ENCODE measurements at regions not wholly inside any gene's neighbourhood (a gene's known extent, or its start where the extent isn't known, plus 50 kb on each side); places are given as distances from the start of the nearest gene placed in this dataset.

DNA sequence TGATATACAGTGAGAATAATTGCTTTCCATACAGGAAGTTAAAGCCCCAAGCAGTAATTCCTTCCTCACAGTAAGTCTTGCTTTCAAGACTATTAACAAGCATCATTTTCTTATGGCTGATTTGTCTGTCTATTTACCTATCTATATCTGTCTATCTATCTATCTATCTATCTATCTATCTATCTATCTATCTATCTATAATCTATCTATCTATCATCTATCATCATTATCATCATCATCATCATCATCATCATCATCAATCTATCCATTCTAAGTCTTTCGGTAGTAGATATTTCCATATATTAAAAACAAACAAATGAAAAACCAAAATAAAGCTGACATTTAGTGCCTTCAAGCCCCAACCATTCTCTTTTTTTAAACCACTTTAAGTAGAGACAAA, 224.4 kb upstream of the RXFP2 start:
- ChIA-PET CTCF (no interaction called here), POLR2A (no interaction called here)
- Histone ChIP-seq H3K4me1 (no peaks in the 10 kb centered on the region), H3K9me3 (no peaks in the 10 kb centered on the region), H3K4me3 (no peak overlapping the region), H3K4me2 (no peak overlapping the region), H3K27ac (no peak overlapping the region)
- FAIRE-seq = no peak
- 88% methylated on average over 1 of the region's 1 CpG for WGBS (ENCODE audit: missing lambda C conversion rate)
- ATAC-seq = no peak
- TF ChIP-seq ZNF302 (CRISPR knock-in tag; IDR thresholded peaks at IDR 0.05) (no peak), EHF (CRISPR knock-in tag; IDR thresholded peaks at IDR 0.05) (no peak), NPAS2 (CRISPR knock-in tag; IDR thresholded peaks at IDR 0.05; ENCODE audit: borderline replicate concordance) (no peak), RCOR1 (IDR thresholded peaks at IDR 0.05; ENCODE audit: low read depth, low read length) (no peak), SREBF2 (IDR thresholded peaks at IDR 0.05) (no peak), JUNB (IDR thresholded peaks at IDR 0.05) (no peak), RARB (CRISPR knock-in tag; IDR thresholded peaks at IDR 0.05) (no peak), EHMT2 (IDR thresholded peaks at IDR 0.05; ENCODE audit: low read depth) (no peak), ZC3H11A (IDR thresholded peaks at IDR 0.05) (no peak), JUN (IDR thresholded peaks at IDR 0.05) (no peak), HDAC2 (IDR thresholded peaks at IDR 0.05) (no peak), NFE2L2 (conservative IDR thresholded peaks at IDR 0.05; ENCODE audit: low read length) (no peak)
- TF ChIP-seq, protein P1, sequence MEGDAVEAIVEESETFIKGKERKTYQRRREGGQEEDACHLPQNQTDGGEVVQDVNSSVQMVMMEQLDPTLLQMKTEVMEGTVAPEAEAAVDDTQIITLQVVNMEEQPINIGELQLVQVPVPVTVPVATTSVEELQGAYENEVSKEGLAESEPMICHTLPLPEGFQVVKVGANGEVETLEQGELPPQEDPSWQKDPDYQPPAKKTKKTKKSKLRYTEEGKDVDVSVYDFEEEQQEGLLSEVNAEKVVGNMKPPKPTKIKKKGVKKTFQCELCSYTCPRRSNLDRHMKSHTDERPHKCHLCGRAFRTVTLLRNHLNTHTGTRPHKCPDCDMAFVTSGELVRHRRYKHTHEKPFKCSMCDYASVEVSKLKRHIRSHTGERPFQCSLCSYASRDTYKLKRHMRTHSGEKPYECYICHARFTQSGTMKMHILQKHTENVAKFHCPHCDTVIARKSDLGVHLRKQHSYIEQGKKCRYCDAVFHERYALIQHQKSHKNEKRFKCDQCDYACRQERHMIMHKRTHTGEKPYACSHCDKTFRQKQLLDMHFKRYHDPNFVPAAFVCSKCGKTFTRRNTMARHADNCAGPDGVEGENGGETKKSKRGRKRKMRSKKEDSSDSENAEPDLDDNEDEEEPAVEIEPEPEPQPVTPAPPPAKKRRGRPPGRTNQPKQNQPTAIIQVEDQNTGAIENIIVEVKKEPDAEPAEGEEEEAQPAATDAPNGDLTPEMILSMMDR (IDR thresholded peaks at IDR 0.05) = no peak
- TF ChIP-seq, protein P2, sequence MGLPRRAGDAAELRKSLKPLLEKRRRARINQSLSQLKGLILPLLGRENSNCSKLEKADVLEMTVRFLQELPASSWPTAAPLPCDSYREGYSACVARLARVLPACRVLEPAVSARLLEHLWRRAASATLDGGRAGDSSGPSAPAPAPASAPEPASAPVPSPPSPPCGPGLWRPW (IDR thresholded peaks at IDR 0.05) = no peak
- TF ChIP-seq, protein P3, sequence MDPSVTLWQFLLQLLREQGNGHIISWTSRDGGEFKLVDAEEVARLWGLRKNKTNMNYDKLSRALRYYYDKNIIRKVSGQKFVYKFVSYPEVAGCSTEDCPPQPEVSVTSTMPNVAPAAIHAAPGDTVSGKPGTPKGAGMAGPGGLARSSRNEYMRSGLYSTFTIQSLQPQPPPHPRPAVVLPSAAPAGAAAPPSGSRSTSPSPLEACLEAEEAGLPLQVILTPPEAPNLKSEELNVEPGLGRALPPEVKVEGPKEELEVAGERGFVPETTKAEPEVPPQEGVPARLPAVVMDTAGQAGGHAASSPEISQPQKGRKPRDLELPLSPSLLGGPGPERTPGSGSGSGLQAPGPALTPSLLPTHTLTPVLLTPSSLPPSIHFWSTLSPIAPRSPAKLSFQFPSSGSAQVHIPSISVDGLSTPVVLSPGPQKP (IDR thresholded peaks at IDR 0.05; ENCODE audit: low read depth, low read length) = no peak
- DNase-seq (ENCODE audit: low read depth in 1 of 2, low spot score in 1 of 2) = no peak

DNA sequence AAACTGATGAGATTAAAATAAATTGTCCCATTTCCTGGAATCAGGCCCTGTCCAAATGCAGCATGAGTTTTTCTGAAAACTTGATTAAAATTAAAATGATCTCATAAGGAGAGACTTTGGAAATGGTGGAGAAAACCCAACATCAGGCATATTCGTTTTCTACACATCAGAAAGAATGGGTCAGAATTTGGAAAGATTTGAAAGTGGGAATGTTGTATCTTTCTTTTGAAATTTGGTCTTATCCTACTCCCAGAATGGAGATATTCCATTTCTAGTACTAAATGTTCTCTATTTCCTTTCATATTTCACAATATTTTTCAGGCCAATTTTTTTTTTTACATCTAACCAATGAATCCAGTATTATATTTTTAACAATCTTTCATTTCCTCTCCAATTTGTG, 223.9 kb upstream of the RXFP2 start:
- ChIA-PET CTCF (no interaction called here), POLR2A (no interaction called here)
- FAIRE-seq (no peak), ATAC-seq (no peak), DNase-seq (ENCODE audit: low read depth in 1 of 2, low spot score in 1 of 2) (no peak)
- Histone ChIP-seq H3K4me3 (no peak overlapping the region), H3K9me3 (no peaks in the 10 kb centered on the region), H3K27ac (no peak overlapping the region), H3K4me1 (no peaks in the 10 kb centered on the region), H3K4me2 (no peak overlapping the region)
- WGBS (ENCODE audit: missing lambda C conversion rate) = 0% methylated on average over 1 of the region's 1 CpG
- no peak for TF ChIP-seq HEYL (CRISPR knock-in tag; IDR thresholded peaks at IDR 0.05)
- no peak for TF ChIP-seq ESRRA (IDR thresholded peaks at IDR 0.05; ENCODE audit: borderline replicate concordance, low read length)
- TF ChIP-seq, protein P4, sequence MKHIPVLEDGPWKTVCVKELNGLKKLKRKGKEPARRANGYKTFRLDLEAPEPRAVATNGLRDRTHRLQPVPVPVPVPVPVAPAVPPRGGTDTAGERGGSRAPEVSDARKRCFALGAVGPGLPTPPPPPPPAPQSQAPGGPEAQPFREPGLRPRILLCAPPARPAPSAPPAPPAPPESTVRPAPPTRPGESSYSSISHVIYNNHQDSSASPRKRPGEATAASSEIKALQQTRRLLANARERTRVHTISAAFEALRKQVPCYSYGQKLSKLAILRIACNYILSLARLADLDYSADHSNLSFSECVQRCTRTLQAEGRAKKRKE (CRISPR knock-in tag; IDR thresholded peaks at IDR 0.05; ENCODE audit: low read depth) = no peak
- TF ChIP-seq HOXB13 (CRISPR knock-in tag; IDR thresholded peaks at IDR 0.05; ENCODE audit: low read depth) = no peak
- no peak for TF ChIP-seq CEBPB (IDR thresholded peaks at IDR 0.05)
- TF ChIP-seq ZFP36 (IDR thresholded peaks at IDR 0.05; ENCODE audit: borderline replicate concordance, partially characterized antibody) = no peak
- TF ChIP-seq, protein P5, sequence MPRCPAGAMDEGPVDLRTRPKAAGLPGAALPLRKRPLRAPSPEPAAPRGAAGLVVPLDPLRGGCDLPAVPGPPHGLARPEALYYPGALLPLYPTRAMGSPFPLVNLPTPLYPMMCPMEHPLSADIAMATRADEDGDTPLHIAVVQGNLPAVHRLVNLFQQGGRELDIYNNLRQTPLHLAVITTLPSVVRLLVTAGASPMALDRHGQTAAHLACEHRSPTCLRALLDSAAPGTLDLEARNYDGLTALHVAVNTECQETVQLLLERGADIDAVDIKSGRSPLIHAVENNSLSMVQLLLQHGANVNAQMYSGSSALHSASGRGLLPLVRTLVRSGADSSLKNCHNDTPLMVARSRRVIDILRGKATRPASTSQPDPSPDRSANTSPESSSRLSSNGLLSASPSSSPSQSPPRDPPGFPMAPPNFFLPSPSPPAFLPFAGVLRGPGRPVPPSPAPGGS (IDR thresholded peaks at IDR 0.05) = no peak
- no peak for TF ChIP-seq SREBF2 (IDR thresholded peaks at IDR 0.05)
- TF ChIP-seq, protein P2 (IDR thresholded peaks at IDR 0.05) = no peak
- TF ChIP-seq, protein P6, sequence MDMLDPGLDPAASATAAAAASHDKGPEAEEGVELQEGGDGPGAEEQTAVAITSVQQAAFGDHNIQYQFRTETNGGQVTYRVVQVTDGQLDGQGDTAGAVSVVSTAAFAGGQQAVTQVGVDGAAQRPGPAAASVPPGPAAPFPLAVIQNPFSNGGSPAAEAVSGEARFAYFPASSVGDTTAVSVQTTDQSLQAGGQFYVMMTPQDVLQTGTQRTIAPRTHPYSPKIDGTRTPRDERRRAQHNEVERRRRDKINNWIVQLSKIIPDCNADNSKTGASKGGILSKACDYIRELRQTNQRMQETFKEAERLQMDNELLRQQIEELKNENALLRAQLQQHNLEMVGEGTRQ (IDR thresholded peaks at IDR 0.05) = no peak
- TF ChIP-seq RARB (CRISPR knock-in tag; IDR thresholded peaks at IDR 0.05) = no peak
- TF ChIP-seq, protein P7, sequence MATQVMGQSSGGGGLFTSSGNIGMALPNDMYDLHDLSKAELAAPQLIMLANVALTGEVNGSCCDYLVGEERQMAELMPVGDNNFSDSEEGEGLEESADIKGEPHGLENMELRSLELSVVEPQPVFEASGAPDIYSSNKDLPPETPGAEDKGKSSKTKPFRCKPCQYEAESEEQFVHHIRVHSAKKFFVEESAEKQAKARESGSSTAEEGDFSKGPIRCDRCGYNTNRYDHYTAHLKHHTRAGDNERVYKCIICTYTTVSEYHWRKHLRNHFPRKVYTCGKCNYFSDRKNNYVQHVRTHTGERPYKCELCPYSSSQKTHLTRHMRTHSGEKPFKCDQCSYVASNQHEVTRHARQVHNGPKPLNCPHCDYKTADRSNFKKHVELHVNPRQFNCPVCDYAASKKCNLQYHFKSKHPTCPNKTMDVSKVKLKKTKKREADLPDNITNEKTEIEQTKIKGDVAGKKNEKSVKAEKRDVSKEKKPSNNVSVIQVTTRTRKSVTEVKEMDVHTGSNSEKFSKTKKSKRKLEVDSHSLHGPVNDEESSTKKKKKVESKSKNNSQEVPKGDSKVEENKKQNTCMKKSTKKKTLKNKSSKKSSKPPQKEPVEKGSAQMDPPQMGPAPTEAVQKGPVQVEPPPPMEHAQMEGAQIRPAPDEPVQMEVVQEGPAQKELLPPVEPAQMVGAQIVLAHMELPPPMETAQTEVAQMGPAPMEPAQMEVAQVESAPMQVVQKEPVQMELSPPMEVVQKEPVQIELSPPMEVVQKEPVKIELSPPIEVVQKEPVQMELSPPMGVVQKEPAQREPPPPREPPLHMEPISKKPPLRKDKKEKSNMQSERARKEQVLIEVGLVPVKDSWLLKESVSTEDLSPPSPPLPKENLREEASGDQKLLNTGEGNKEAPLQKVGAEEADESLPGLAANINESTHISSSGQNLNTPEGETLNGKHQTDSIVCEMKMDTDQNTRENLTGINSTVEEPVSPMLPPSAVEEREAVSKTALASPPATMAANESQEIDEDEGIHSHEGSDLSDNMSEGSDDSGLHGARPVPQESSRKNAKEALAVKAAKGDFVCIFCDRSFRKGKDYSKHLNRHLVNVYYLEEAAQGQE (IDR thresholded peaks at IDR 0.05) = no peak

Measured in A549 (cell line).